ENCODE measurements at regions not wholly inside any gene's neighbourhood (a gene's known extent, or its start where the extent isn't known, plus 50 kb on each side); places are given as distances from the start of the nearest gene placed in this dataset.

DNA sequence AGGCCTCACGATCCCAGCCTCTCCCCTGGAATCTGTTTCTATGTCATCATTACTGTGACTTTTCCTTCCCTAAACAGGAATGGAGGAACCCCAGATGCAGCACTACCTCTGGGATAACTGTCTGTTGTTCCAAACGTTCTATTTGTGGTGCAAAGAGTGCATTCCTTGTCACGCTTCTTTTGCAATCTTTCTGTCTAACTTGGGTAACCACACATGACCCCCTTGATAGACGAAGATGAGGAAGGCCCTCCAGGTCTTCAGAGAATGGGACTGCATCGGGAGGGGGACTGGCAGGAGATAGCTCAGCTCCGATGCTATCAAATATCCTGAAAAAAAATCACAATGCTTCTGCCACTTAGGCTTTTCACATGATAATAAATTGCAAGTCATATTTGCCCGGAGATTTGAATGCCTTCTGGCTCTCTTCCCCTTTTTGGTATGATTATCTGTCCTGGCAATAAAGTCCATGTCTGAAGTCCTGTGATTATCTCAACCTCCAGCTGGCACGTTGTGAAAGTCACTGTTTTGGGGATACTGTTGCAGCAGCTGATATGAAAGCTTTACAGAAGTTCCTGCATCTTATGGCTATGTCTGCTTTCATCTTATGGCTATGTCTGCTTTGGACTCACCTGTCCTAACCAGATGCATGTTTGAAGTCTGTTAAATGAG is 148.7 kb upstream of the LMO4 start (continued):
- TF ChIP-seq, protein P1, sequence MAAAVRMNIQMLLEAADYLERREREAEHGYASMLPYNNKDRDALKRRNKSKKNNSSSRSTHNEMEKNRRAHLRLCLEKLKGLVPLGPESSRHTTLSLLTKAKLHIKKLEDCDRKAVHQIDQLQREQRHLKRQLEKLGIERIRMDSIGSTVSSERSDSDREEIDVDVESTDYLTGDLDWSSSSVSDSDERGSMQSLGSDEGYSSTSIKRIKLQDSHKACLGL (CRISPR knock-in tag; IDR thresholded peaks at IDR 0.05; ENCODE audit: borderline replicate concordance, poor library complexity, severe bottlenecking): no peak
- TF ChIP-seq KDM2B (CRISPR knock-in tag; IDR thresholded peaks at IDR 0.05): no peak
- TF ChIP-seq CBFB (CRISPR knock-in tag; IDR thresholded peaks at IDR 0.05): no peak
- TF ChIP-seq, protein P2, sequence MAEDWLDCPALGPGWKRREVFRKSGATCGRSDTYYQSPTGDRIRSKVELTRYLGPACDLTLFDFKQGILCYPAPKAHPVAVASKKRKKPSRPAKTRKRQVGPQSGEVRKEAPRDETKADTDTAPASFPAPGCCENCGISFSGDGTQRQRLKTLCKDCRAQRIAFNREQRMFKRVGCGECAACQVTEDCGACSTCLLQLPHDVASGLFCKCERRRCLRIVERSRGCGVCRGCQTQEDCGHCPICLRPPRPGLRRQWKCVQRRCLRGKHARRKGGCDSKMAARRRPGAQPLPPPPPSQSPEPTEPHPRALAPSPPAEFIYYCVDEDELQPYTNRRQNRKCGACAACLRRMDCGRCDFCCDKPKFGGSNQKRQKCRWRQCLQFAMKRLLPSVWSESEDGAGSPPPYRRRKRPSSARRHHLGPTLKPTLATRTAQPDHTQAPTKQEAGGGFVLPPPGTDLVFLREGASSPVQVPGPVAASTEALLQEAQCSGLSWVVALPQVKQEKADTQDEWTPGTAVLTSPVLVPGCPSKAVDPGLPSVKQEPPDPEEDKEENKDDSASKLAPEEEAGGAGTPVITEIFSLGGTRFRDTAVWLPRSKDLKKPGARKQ (CRISPR knock-in tag; IDR thresholded peaks at IDR 0.05): no peak
- no peak for TF ChIP-seq NR0B1 (IDR thresholded peaks at IDR 0.05; ENCODE audit: partially characterized antibody)
- peak; percentile 76 for TF ChIP-seq ELF4 (CRISPR knock-in tag; IDR thresholded peaks at IDR 0.05)
- TF ChIP-seq NFIX (CRISPR knock-in tag; IDR thresholded peaks at IDR 0.05; ENCODE audit: low read depth): no peak
- no peak for TF ChIP-seq ZNF77 (CRISPR knock-in tag; IDR thresholded peaks at IDR 0.05)
- TF ChIP-seq CHCHD3 (CRISPR knock-in tag; IDR thresholded peaks at IDR 0.05): no peak
- no peak for TF ChIP-seq NR4A1 (CRISPR knock-in tag; IDR thresholded peaks at IDR 0.05)
- TF ChIP-seq NR4A1 (tag; IDR thresholded peaks at IDR 0.05): peak; percentile 86
- TF ChIP-seq CTBP1 (IDR thresholded peaks at IDR 0.05; ENCODE audit: borderline replicate concordance): peak; percentile 90; the same call in 1 of the 2 replicates
- no peak for TF ChIP-seq HNRNPK (IDR thresholded peaks at IDR 0.05; ENCODE audit: low read depth, low read length, poor library complexity, severe bottlenecking)
- TF ChIP-seq ZSCAN29 (IDR thresholded peaks at IDR 0.05): no peak
- no peak for TF ChIP-seq ESRRB (CRISPR knock-in tag; IDR thresholded peaks at IDR 0.05; ENCODE audit: borderline replicate concordance)
- TF ChIP-seq ZNF766 (CRISPR knock-in tag; conservative IDR thresholded peaks at IDR 0.05): peak; percentile 96
- no peak for TF ChIP-seq POU5F1 (IDR thresholded peaks at IDR 0.05; ENCODE audit: borderline replicate concordance, low read depth, low read length, partially characterized antibody)
- TF ChIP-seq ZBTB11 (CRISPR knock-in tag; IDR thresholded peaks at IDR 0.05): peak in 1 of 3 experiments; percentile 87; a peak in 2 of 6 replicates
- peak; percentile 67; the same call in 1 of the 2 replicates for TF ChIP-seq ZNF41 (CRISPR knock-in tag; conservative IDR thresholded peaks at IDR 0.05)
- no peak for TF ChIP-seq ZFP36 (IDR thresholded peaks at IDR 0.05; ENCODE audit: low read depth, low read length, partially characterized antibody)
- no peak for TF ChIP-seq CREBBP (IDR thresholded peaks at IDR 0.05; ENCODE audit: low read depth, low read length)
- TF ChIP-seq HOXB6 (CRISPR knock-in tag; IDR thresholded peaks at IDR 0.05; ENCODE audit: borderline replicate concordance): no peak
